ENCODE measurements at regions not wholly inside any gene's neighbourhood (a gene's known extent, or its start where the extent isn't known, plus 50 kb on each side); places are given as distances from the start of the nearest gene placed in this dataset.

DNA sequence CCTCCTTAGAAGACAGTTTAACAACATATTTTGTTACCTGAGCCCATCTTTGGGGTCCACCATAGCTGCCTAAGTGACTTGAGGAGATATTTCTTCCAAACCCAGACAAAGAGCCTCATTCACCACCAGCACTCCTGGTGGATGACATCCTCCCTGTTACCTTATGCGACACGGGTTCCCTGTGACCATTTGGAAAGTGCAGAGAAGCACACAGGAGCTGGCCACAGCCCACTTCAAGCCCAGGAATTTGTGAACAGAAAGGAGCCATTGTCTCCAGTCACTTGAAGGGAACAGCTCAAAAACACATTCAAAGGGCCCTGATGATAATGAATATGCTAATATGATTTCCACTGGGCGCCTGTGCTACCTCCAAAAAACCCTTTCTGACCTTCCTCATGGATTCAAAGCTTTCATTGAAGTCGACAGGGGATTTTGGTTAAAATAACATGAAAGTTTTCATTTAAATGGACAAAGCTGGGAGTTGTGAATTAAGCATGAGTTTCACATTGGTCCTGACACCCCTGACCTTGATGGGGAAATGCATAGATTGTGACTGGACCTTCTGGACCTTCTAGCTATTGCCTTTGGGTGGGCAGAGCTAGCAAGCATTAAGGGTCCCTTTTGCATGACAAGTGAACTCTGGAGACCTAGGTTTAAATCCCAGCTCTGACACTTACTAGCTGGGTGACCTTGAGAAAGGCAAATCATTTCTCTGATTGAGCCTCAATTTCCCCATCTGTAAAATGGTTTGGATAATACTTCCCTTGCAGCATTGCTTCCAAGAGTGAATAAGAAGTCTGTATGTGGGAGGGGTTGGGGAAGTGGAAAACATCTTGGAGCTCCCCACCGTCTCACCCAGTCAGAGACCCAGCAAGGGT lies 83.3 kb upstream of the SIRPA start:
- TF ChIP-seq EZH2 (IDR thresholded peaks at IDR 0.05; ENCODE audit: borderline replicate concordance, low read depth, low read length, poor library complexity, severe bottlenecking) = no peak
- TF ChIP-seq CTCF (conservative IDR thresholded peaks at IDR 0.05; ENCODE audit: low read depth, low read length) = no peak
